RWPE1 (cell line): ENCODE measurements at regions not wholly inside any gene's neighbourhood (a gene's known extent, or its start where the extent isn't known, plus 50 kb on each side); places are given as distances from the start of the nearest gene placed in this dataset.
A peak's percentile ranks its signal among the peaks of the same experiment; 100 is the strongest.
"Not testable (repeated sequence)": the region's sequence is repeated elsewhere in the genome, so short reads cannot be mapped to it uniquely, and the experiment has no call there.

Experiments used
- CTCF ChIA-PET: fragments of 350-600 bp; sonication (Branson Sonifier 250); formaldehyde crosslinking; extraction: SDS; loops from one replicate; lab custom pipeline; 2021; lab: Yijun Ruan, JAX
- POLR2A ChIA-PET: fragments of 400-600 bp; formaldehyde crosslinking; extraction: SDS; loops from one replicate; lab custom pipeline; 2020; ENCODE audit warnings: antibody characterized with exemption; ENCODE audit not compliant: low non-redundant PET; lab: Yijun Ruan, JAX
- DNase-seq: peaks from one replicate; pipeline ENCODE4 v3.0.0; 2012; ENCODE audit warnings: low spot score
- H3K27ac ChIP-seq: fragments of 450-650 bp; 2 replicates; pipeline ENCODE4 v1.5.1; 2017
- TF ChIP-seq, protein P1 (sequence below): fragments of 450-650 bp; conservative IDR thresholded peaks from 2 replicates; pipeline ENCODE4 v1.5.1; 2017; ENCODE audit warnings: low read depth, mild to moderate bottlenecking

DNA sequence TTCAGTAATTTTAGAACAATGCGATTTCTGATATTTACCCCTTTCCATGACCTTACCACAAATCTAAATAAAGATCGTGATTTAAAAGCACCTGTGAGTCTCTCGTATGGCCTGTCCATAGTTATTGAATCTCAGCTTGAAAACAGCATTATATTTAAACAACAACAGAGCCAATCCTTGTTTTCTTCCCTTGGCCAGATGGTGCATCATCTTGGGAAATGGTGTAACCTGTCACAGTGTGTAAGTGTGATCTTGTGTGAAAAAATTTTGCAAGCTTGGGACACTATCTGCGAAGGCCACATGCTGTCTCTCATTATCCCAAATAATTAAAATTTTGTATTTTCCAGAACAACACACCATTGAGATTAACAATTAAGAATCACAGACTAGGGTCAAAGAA lies 262.7 kb upstream of the SPHKAP start:
- ChIA-PET CTCF (interaction anchor here (0.6 kb wide), 1 partner anchor 161 kb away, joined by 3 read pairs; no protein-coding TSS in a partner anchor), POLR2A (no interaction called here)
- TF ChIP-seq, protein P1, sequence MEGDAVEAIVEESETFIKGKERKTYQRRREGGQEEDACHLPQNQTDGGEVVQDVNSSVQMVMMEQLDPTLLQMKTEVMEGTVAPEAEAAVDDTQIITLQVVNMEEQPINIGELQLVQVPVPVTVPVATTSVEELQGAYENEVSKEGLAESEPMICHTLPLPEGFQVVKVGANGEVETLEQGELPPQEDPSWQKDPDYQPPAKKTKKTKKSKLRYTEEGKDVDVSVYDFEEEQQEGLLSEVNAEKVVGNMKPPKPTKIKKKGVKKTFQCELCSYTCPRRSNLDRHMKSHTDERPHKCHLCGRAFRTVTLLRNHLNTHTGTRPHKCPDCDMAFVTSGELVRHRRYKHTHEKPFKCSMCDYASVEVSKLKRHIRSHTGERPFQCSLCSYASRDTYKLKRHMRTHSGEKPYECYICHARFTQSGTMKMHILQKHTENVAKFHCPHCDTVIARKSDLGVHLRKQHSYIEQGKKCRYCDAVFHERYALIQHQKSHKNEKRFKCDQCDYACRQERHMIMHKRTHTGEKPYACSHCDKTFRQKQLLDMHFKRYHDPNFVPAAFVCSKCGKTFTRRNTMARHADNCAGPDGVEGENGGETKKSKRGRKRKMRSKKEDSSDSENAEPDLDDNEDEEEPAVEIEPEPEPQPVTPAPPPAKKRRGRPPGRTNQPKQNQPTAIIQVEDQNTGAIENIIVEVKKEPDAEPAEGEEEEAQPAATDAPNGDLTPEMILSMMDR: no peak
- no peak overlapping the region for H3K27ac ChIP-seq
- no peak for DNase-seq

DNA sequence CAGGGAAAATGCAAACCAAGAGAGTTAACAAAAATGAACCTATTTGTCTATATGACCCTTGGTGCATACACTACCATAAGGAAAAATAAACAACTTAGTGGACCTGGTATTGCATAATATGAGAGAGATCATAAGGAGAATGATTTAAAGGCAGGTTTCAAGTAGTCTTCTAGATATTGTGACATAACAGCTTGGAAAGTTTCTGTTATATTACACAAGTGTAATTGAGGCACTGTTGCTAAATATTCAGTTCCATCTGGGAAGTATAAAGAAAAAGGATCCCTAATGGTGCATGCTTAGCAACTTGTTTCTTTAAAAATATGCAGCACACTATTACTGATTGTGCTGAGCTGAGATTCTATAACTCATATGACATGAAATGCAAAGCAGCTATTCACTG lies 252.2 kb upstream of the SPHKAP start:
- H3K27ac ChIP-seq: no peak overlapping the region
- no peak for DNase-seq
- TF ChIP-seq, protein P1: no peak
- POLR2A ChIA-PET: no interaction called here
- CTCF ChIA-PET: no interaction called here

DNA sequence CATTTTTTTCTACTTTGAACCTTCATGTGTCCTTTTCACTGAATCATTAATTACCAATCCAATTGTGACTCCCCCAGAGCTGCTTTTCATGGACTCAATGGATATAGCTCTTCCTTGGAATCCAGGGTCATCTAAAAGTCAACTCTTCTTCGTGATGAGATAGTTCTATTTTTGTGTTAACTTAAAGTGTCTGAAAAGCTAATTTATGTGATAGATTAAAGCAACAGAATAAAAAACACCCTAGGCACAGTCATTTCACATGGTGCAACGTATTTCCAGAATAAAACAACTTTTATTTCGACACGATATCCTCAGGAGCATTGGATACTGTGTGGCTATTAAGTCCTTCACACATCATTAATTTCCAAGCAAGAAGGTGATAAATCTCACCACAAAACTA lies 250.6 kb upstream of the SPHKAP start:
- ChIA-PET POLR2A (no interaction called here), CTCF (interaction anchor here (0.6 kb wide), 1 partner anchor 501 kb away, joined by 3 read pairs; no protein-coding TSS in a partner anchor)
- TF ChIP-seq, protein P1: no peak
- H3K27ac ChIP-seq: no peak overlapping the region
- no peak for DNase-seq

DNA sequence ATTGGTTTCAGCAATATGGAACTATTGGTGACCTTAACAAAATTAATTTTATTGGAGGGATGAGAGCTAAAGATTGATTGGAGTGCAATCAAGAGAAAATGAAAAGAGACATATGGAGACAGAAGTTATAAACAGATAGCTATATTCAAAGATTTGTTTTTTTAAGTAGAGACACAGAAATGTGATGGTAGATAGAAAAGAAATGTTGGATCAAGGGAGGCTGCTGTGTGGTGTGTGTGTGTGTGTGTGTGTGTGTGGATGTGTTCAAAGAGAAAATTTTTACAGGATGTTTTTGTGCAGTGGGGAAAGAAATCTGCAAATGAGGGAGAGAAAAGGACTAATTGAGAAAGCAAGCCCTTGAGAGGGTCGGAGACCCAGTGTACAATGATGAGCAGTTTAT lies 249.5 kb upstream of the SPHKAP start:
- no peak for DNase-seq
- no peak overlapping the region for H3K27ac ChIP-seq
- CTCF ChIA-PET: no interaction called here
- POLR2A ChIA-PET: no interaction called here
- TF ChIP-seq, protein P1: no peak

DNA sequence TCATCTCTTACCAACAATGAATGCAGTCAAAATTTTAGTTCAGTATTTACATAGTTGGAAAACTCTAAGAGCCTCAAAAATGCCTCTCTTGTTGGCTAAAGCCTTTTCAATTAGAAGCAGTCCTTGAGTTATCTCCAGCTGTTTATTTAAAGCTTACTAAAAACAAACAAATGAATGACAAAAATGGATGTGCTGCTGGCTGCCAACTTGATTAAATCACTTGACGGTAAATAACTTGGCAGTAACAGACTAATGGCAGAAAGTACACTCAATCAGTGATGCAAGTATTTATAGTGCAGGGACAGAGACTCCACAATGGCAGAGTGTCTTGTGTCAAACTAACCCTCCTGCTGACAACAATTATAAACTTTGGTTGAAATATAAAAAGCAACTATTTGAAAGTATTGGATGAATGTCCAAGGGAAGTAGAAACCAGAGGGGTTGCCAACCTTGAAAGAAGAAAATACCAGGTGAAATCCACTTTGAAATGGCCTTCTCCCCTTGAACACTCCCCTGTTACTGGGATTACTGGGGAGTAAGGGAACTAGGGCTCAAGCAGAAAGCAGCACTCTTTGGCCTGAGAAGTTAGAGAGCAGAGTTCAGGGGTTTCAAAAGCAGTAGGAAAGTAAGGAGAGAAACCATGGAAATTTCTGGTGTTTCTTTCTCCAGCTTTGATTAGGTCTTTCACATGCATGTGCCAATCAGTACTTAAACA lies 245.2 kb upstream of the SPHKAP start:
- DNase-seq: no peak
- TF ChIP-seq, protein P1: no peak
- ChIA-PET POLR2A (no interaction called here), CTCF (no interaction called here)
- H3K27ac ChIP-seq: no peak overlapping the region

DNA sequence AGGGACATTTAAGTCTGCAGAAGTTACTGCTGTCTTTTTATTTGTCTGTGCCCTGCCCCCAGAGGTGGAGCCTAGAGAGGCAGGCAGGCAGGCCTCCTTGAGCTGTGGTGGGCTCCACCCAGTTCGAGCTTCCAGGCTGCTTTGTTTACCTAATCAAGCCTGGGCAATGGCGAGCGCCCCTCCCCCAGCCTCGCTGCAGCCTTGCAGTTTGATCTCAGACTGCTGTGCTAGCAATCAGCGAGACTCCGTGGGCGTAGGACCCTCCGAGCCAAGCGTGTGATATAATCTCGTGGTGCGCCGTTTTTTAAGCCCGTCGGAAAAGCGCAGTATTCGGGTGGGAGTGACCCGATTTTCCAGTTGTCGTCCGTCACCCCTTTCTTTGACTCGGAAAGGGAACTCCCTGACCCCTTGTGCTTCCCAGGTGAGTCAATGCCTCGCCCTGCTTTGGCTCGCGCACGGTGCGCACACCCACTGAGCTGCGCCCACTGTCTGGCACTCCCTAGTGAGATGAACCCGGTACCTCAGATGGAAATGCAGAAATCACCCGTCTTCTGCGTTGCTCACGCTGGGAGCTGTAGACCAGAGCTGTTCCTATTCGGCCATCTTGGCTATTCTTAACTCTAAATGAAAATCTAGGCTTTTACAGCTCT lies 244.0 kb upstream of the SPHKAP start:
- DNase-seq, CTCF ChIA-PET, POLR2A ChIA-PET, H3K27ac ChIP-seq: not testable (repeated sequence)

DNA sequence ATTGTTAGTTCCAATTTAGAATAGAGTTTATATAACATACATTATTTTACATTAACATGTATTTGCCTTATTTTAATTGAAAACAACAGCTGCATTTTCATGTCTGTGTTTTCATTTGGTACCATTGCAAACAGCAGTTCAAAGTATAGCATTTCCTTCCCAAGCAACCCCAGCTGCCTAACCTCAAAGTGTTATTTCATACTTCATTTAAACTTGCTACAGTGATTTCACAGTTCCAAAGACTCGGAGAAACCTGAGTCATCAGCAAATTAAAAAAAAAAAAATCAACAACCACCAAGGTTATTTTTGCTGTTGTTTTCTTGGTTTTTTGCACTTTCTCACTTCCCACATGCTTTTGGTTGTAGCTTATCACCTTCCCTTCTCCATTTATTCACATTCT lies 236.5 kb upstream of the SPHKAP start:
- TF ChIP-seq, protein P1: no peak
- H3K27ac ChIP-seq: no peak overlapping the region
- CTCF ChIA-PET: interaction anchor here (0.6 kb wide), 1 partner anchor 636 kb away, joined by 6 read pairs; no protein-coding TSS in a partner anchor
- POLR2A ChIA-PET: no interaction called here
- peak; percentile 2 for DNase-seq
